HG03575 (cell line): ENCODE measurements at regions not wholly inside any gene's neighbourhood (a gene's known extent, or its start where the extent isn't known, plus 50 kb on each side); places are given as distances from the start of the nearest gene placed in this dataset.
"Not testable (repeated sequence)": the region's sequence is repeated elsewhere in the genome, so short reads cannot be mapped to it uniquely, and the experiment has no call there.

ENCODE experiments used
- ATAC-seq: cut with Tn5 transposase; IDR thresholded peaks from one replicate; pipeline ENCODE4 v1.9.1; 2021; ENCODE audit not compliant: unreplicated experiment, insufficient number of reproducible peaks, low FRiP score; ENCODE audit errors: extremely low read depth

GRCh38 chr3:177440456-177441104, 243.3 kb upstream of the TBL1XR1 start:
- no peak for ATAC-seq

GRCh38 chr3:177441276-177441812, 244.1 kb upstream of the TBL1XR1 start:
- no peak for ATAC-seq

- ATAC-seq: peak; percentile 99
Observed at GRCh38 chr3:177441813-177442646, 244.7 kb upstream of the TBL1XR1 start.

GRCh38 chr3:177443469-177443868, 246.2 kb upstream of the TBL1XR1 start:
- ATAC-seq: no peak

- ATAC-seq: no peak
Observed at GRCh38 chr3:177444696-177445095, 247.4 kb upstream of the TBL1XR1 start.

- no peak for ATAC-seq
Observed at GRCh38 chr3:177445549-177445948, 248.3 kb upstream of the TBL1XR1 start.

GRCh38 chr3:177446165-177446601, 248.9 kb upstream of the TBL1XR1 start:
- ATAC-seq: no peak

GRCh38 chr3:177447938-177448337, 250.7 kb upstream of the TBL1XR1 start:
- ATAC-seq: no peak

GRCh38 chr3:177448987-177449359, 251.7 kb upstream of the TBL1XR1 start:
- ATAC-seq: peak; percentile 17

GRCh38 chr3:177449360-177450006, 252.2 kb upstream of the TBL1XR1 start:
- peak; percentile 69 for ATAC-seq

GRCh38 chr3:177451301-177451750, 254.0 kb upstream of the TBL1XR1 start:
- no peak for ATAC-seq

GRCh38 chr3:177451864-177452830, 254.9 kb upstream of the TBL1XR1 start:
- ATAC-seq: no peak

- no peak for ATAC-seq
Observed at GRCh38 chr3:177452831-177453450, 255.7 kb upstream of the TBL1XR1 start.

GRCh38 chr3:177453451-177453844, 256.2 kb upstream of the TBL1XR1 start:
- no peak for ATAC-seq

- not testable (repeated sequence) for ATAC-seq
Observed at GRCh38 chr3:177457204-177457603, 259.9 kb upstream of the TBL1XR1 start.

- no peak for ATAC-seq
Observed at GRCh38 chr3:177459401-177459800, 262.1 kb upstream of the TBL1XR1 start.

GRCh38 chr3:177460047-177460446, 262.8 kb upstream of the TBL1XR1 start:
- ATAC-seq: no peak

- ATAC-seq: no peak
Observed at GRCh38 chr3:177461765-177462164, 264.5 kb upstream of the TBL1XR1 start.
